Retinal pigment epithelial cell (primary cell): ENCODE measurements at regions not wholly inside any gene's neighbourhood (a gene's known extent, or its start where the extent isn't known, plus 50 kb on each side); places are given as distances from the start of the nearest gene placed in this dataset.

Experiments
- DNase-seq: peaks from one replicate; pipeline ENCODE4 v3.0.0-alpha.2; 2010; ENCODE audit warnings: low read depth
- H3K4me3 ChIP-seq: 2 replicates; pipeline ENCODE4 v1.5.1; 2011; ENCODE audit warnings: mild to moderate bottlenecking, low read length, control low read depth, moderate library complexity
- CTCF ChIP-seq: conservative IDR thresholded peaks from 2 replicates; pipeline ENCODE4 v1.5.1; 2011; ENCODE audit warnings: low read depth, low read length, control low read depth, inconsistent platforms

GRCh38 chr10:83458611-83459010 is 680.7 kb upstream of the GHITM start:
- DNase-seq, result no peak
- no peak for TF ChIP-seq CTCF
- no peak overlapping the region for H3K4me3 ChIP-seq

DNA sequence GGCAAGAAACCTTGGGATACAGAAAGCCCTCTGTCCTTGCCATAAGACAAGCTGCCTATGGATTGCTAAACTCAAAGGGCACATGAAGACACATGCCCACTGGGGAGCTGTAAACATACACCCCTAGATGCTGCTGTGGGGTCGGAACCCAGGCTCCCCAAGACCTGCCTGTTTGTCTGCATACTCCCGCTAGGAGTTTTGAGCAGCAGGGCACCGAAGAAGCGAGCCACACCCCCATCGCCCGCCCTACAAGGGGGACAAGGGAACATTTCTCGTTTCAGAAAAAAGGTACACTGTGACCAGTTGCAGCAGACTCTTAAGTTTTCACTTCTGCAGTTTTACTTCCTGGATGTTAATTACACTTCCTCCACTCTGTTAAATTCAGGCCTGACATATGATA is 680.2 kb upstream of the GHITM start:
- no peak for TF ChIP-seq CTCF
- DNase-seq, result no peak
- H3K4me3 ChIP-seq, result no peak overlapping the region

GRCh38 chr10:83469728-83470331 is 669.5 kb upstream of the GHITM start:
- no peak for DNase-seq
- no peak for TF ChIP-seq CTCF
- no peak overlapping the region for H3K4me3 ChIP-seq

- TF ChIP-seq CTCF, result no peak
- no peak for DNase-seq
These were observed 663.1 kb upstream of the GHITM start for GRCh38 chr10:83476211-83476610.

DNA sequence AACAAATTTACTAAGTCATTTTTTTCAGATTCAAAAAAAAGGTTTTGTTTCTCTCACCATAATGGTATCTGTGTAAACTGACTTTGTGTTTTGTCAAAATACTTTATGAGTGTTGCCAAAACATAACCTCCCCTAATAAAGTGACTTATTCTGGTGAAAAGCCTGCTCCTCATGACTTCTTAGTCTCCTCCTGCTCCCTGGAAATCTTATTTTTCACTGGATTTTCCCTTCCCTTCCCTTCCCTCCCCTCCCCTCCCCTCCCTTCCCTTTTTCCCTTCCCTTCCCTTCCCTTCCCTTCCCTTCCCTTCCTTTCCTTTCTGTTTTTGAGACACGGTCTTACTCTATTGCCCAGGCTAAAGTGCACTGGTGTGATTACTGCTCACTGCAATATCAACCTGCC is 650.1 kb upstream of the GHITM start:
- no peak for TF ChIP-seq CTCF
- DNase-seq, result no peak
- no peak overlapping the region for H3K4me3 ChIP-seq

More at GRCh38 chr10:83476211-83476610, 663.1 kb upstream of the GHITM start:
- H3K4me3 ChIP-seq, result no peak overlapping the region

GRCh38 chr10:83492004-83492403 is 647.3 kb upstream of the GHITM start:
- TF ChIP-seq CTCF, result no peak
- H3K4me3 ChIP-seq, result no peak overlapping the region
- no peak for DNase-seq

DNA sequence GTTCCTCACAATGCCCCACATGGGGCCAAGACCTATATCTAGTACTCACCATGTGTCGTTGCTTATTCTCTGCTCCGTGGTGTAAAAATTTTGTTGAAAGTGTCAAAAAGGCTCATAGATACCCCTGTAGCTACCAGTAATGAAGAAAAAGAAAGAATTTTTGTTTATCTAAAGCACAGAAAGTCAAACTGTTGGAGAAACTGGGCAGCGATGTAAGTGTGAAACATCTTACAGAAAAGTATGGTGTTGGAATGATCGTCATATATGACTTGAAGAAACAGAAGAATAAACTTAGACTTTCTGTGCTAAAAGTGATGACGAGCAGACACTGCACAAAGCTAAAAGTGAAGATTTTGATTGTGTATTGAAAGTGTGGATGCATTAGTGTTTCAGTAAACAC is 626.6 kb upstream of the GHITM start:
- no peak for TF ChIP-seq CTCF
- no peak overlapping the region for H3K4me3 ChIP-seq
- DNase-seq, result no peak
